ENCODE measurements at regions not wholly inside any gene's neighbourhood (a gene's known extent, or its start where the extent isn't known, plus 50 kb on each side); places are given as distances from the start of the nearest gene placed in this dataset.

DNA sequence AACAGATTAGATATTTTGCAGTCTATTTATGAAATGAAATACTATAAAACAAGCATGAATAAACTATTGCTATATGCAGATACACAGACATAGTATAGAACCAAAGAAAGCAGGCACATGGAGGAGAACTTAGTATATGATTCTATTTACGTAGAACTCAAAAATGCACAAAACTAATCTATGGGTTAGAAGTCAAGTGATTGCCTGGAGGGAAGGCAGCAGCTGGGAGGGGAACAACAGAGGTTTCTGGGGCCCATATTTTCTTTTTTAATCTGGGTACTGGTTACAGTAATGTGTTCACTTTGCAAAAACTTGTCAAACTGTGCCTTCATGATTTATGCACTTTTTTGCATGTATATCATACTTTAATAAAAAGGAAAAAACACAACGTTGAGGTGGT, 202.0 kb downstream of the BCAT1 start:
- TF ChIP-seq POLR2A (IDR thresholded peaks at IDR 0.05): no peak
- TF ChIP-seq, protein P1, sequence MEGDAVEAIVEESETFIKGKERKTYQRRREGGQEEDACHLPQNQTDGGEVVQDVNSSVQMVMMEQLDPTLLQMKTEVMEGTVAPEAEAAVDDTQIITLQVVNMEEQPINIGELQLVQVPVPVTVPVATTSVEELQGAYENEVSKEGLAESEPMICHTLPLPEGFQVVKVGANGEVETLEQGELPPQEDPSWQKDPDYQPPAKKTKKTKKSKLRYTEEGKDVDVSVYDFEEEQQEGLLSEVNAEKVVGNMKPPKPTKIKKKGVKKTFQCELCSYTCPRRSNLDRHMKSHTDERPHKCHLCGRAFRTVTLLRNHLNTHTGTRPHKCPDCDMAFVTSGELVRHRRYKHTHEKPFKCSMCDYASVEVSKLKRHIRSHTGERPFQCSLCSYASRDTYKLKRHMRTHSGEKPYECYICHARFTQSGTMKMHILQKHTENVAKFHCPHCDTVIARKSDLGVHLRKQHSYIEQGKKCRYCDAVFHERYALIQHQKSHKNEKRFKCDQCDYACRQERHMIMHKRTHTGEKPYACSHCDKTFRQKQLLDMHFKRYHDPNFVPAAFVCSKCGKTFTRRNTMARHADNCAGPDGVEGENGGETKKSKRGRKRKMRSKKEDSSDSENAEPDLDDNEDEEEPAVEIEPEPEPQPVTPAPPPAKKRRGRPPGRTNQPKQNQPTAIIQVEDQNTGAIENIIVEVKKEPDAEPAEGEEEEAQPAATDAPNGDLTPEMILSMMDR (IDR thresholded peaks at IDR 0.05): no peak
- no peak for TF ChIP-seq POLR2AphosphoS5 (IDR thresholded peaks at IDR 0.05)
- TF ChIP-seq EP300 (IDR thresholded peaks at IDR 0.05): no peak

Measured in upper lobe of left lung (tissue), 4 donors.